ENCODE measurements at regions not wholly inside any gene's neighbourhood (a gene's known extent, or its start where the extent isn't known, plus 50 kb on each side); places are given as distances from the start of the nearest gene placed in this dataset.

- TF ChIP-seq CTCF (IDR thresholded peaks at IDR 0.05): no peak
- no peak for TF ChIP-seq POLR2A (IDR thresholded peaks at IDR 0.05)
These were observed 238.4 kb upstream of the CTSO start for GRCh38 chr4:156192033-156192432.

Data from lower leg skin (tissue), 3 donors.